ENCODE measurements at regions not wholly inside any gene's neighbourhood (a gene's known extent, or its start where the extent isn't known, plus 50 kb on each side); places are given as distances from the start of the nearest gene placed in this dataset.

- TF ChIP-seq, protein P1, sequence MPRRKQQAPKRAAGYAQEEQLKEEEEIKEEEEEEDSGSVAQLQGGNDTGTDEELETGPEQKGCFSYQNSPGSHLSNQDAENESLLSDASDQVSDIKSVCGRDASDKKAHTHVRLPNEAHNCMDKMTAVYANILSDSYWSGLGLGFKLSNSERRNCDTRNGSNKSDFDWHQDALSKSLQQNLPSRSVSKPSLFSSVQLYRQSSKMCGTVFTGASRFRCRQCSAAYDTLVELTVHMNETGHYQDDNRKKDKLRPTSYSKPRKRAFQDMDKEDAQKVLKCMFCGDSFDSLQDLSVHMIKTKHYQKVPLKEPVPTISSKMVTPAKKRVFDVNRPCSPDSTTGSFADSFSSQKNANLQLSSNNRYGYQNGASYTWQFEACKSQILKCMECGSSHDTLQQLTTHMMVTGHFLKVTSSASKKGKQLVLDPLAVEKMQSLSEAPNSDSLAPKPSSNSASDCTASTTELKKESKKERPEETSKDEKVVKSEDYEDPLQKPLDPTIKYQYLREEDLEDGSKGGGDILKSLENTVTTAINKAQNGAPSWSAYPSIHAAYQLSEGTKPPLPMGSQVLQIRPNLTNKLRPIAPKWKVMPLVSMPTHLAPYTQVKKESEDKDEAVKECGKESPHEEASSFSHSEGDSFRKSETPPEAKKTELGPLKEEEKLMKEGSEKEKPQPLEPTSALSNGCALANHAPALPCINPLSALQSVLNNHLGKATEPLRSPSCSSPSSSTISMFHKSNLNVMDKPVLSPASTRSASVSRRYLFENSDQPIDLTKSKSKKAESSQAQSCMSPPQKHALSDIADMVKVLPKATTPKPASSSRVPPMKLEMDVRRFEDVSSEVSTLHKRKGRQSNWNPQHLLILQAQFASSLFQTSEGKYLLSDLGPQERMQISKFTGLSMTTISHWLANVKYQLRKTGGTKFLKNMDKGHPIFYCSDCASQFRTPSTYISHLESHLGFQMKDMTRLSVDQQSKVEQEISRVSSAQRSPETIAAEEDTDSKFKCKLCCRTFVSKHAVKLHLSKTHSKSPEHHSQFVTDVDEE (CRISPR knock-in tag; IDR thresholded peaks at IDR 0.05) = no peak
- TF ChIP-seq, protein P2, sequence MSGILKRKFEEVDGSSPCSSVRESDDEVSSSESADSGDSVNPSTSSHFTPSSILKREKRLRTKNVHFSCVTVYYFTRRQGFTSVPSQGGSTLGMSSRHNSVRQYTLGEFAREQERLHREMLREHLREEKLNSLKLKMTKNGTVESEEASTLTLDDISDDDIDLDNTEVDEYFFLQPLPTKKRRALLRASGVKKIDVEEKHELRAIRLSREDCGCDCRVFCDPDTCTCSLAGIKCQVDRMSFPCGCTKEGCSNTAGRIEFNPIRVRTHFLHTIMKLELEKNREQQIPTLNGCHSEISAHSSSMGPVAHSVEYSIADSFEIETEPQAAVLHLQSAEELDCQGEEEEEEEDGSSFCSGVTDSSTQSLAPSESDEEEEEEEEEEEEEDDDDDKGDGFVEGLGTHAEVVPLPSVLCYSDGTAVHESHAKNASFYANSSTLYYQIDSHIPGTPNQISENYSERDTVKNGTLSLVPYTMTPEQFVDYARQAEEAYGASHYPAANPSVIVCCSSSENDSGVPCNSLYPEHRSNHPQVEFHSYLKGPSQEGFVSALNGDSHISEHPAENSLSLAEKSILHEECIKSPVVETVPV (CRISPR knock-in tag; IDR thresholded peaks at IDR 0.05) = no peak
- TF ChIP-seq ISL1 (CRISPR knock-in tag; IDR thresholded peaks at IDR 0.05) (no peak), GLIS3 (CRISPR knock-in tag; IDR thresholded peaks at IDR 0.05) (no peak), SNAI2 (CRISPR knock-in tag; IDR thresholded peaks at IDR 0.05) (no peak), ZFP30 (CRISPR knock-in tag; IDR thresholded peaks at IDR 0.05) (no peak), ARNTL (CRISPR knock-in tag; IDR thresholded peaks at IDR 0.05; ENCODE audit: borderline replicate concordance, low read depth) (no peak), CSDC2 (CRISPR knock-in tag; IDR thresholded peaks at IDR 0.05) (no peak), ZNF70 (CRISPR knock-in tag; IDR thresholded peaks at IDR 0.05) (no peak), PATZ1 (CRISPR knock-in tag; IDR thresholded peaks at IDR 0.05; ENCODE audit: borderline replicate concordance) (no peak), ESRRG (CRISPR knock-in tag; IDR thresholded peaks at IDR 0.05) (no peak), PPARA (CRISPR knock-in tag; IDR thresholded peaks at IDR 0.05; ENCODE audit: borderline replicate concordance) (no peak), ZNF8 (CRISPR knock-in tag; IDR thresholded peaks at IDR 0.05) (no peak), TOX (CRISPR knock-in tag; IDR thresholded peaks at IDR 0.05; ENCODE audit: borderline replicate concordance) (no peak), TCF4 (CRISPR knock-in tag; IDR thresholded peaks at IDR 0.05; ENCODE audit: borderline replicate concordance) (no peak), CREB5 (CRISPR knock-in tag; IDR thresholded peaks at IDR 0.05; ENCODE audit: low read depth) (no peak), RARB (CRISPR knock-in tag; IDR thresholded peaks at IDR 0.05) (no peak), OSR1 (CRISPR knock-in tag; IDR thresholded peaks at IDR 0.05) (no peak), ZNF565 (CRISPR knock-in tag; conservative IDR thresholded peaks at IDR 0.05; ENCODE audit: low read depth) (no peak)
- TF ChIP-seq, protein P3, sequence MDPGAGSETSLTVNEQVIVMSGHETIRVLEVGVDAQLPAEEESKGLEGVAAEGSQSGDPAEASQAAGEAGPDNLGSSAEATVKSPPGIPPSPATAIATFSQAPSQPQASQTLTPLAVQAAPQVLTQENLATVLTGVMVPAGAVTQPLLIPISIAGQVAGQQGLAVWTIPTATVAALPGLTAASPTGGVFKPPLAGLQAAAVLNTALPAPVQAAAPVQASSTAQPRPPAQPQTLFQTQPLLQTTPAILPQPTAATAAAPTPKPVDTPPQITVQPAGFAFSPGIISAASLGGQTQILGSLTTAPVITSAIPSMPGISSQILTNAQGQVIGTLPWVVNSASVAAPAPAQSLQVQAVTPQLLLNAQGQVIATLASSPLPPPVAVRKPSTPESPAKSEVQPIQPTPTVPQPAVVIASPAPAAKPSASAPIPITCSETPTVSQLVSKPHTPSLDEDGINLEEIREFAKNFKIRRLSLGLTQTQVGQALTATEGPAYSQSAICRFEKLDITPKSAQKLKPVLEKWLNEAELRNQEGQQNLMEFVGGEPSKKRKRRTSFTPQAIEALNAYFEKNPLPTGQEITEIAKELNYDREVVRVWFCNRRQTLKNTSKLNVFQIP (CRISPR knock-in tag; IDR thresholded peaks at IDR 0.05; ENCODE audit: borderline replicate concordance, low read depth) = no peak
- no peak for ATAC-seq
Observed at GRCh38 chr6:138609801-138610430, 110.6 kb upstream of the NHSL1 start.

- no peak for TF ChIP-seq ARNTL (CRISPR knock-in tag; IDR thresholded peaks at IDR 0.05; ENCODE audit: borderline replicate concordance, low read depth)
- no peak for TF ChIP-seq ZNF565 (CRISPR knock-in tag; conservative IDR thresholded peaks at IDR 0.05; ENCODE audit: low read depth)
- no peak for TF ChIP-seq ZFP3 (CRISPR knock-in tag; IDR thresholded peaks at IDR 0.05)
- TF ChIP-seq SNAI2 (CRISPR knock-in tag; IDR thresholded peaks at IDR 0.05) = no peak
- no peak for ATAC-seq
Observed at GRCh38 chr6:138610816-138611215, 111.5 kb upstream of the NHSL1 start.

GRCh38 chr6:138614151-138614550 is 114.9 kb upstream of the NHSL1 start:
- ATAC-seq = no peak
- TF ChIP-seq GLIS3 (CRISPR knock-in tag; IDR thresholded peaks at IDR 0.05) (no peak), ZNF8 (CRISPR knock-in tag; IDR thresholded peaks at IDR 0.05) (no peak), TCF4 (CRISPR knock-in tag; IDR thresholded peaks at IDR 0.05; ENCODE audit: borderline replicate concordance) (no peak), CSDC2 (CRISPR knock-in tag; IDR thresholded peaks at IDR 0.05) (no peak), ZFP30 (CRISPR knock-in tag; IDR thresholded peaks at IDR 0.05) (no peak), RARB (CRISPR knock-in tag; IDR thresholded peaks at IDR 0.05) (no peak), PPARA (CRISPR knock-in tag; IDR thresholded peaks at IDR 0.05; ENCODE audit: borderline replicate concordance) (no peak), ISL1 (CRISPR knock-in tag; IDR thresholded peaks at IDR 0.05) (no peak), TOX (CRISPR knock-in tag; IDR thresholded peaks at IDR 0.05; ENCODE audit: borderline replicate concordance) (no peak), ZNF70 (CRISPR knock-in tag; IDR thresholded peaks at IDR 0.05) (no peak), ESRRG (CRISPR knock-in tag; IDR thresholded peaks at IDR 0.05) (no peak), BACH2 (CRISPR knock-in tag; IDR thresholded peaks at IDR 0.05; ENCODE audit: borderline replicate concordance) (no peak), OSR1 (CRISPR knock-in tag; IDR thresholded peaks at IDR 0.05) (no peak), ZC3H10 (CRISPR knock-in tag; IDR thresholded peaks at IDR 0.05) (no peak)
- TF ChIP-seq, protein P1 (CRISPR knock-in tag; IDR thresholded peaks at IDR 0.05) = no peak
- TF ChIP-seq, protein P2 (CRISPR knock-in tag; IDR thresholded peaks at IDR 0.05) = no peak
